OCI-LY1 (cell line): ENCODE measurements at regions not wholly inside any gene's neighbourhood (a gene's known extent, or its start where the extent isn't known, plus 50 kb on each side); places are given as distances from the start of the nearest gene placed in this dataset.

Experiments used
- H2AFZ ChIP-seq: fragments of 200-600 bp; sonication (generic), shearing (Covaris generic); 2 replicates; pipeline ENCODE4 v1.6.0; 2014; ENCODE audit warnings: antibody characterized with exemption, mild to moderate bottlenecking, low read length
- H3F3A ChIP-seq: fragments of 200-600 bp; sonication (generic), shearing (Covaris generic); 2 replicates; pipeline ENCODE4 v1.6.0; 2014; ENCODE audit warnings: mild to moderate bottlenecking, antibody characterized with exemption, low read length, moderate library complexity; ENCODE audit not compliant: insufficient read depth
- H3K27ac ChIP-seq: fragments of 200-600 bp; sonication (generic); 2 replicates; pipeline ENCODE4 v1.5.1; 2014; ENCODE audit warnings: low read length, mixed run types, mild to moderate bottlenecking, low read depth; ENCODE audit not compliant: poor library complexity, severe bottlenecking
- H3K27me3 ChIP-seq: fragments of 200-600 bp; sonication (generic); 2 replicates; pipeline ENCODE4 v1.6.0; 2014; ENCODE audit warnings: antibody characterized with exemption, mild to moderate bottlenecking, low read length, moderate library complexity; ENCODE audit not compliant: insufficient read depth
- H3K36me3 ChIP-seq: fragments of 200-600 bp; sonication (generic); 2 replicates; pipeline ENCODE4 v1.6.1; 2014; ENCODE audit warnings: mild to moderate bottlenecking, antibody characterized with exemption, low read length, moderate library complexity, mixed read lengths; ENCODE audit not compliant: insufficient read depth
- H3K4me1 ChIP-seq: fragments of 200-600 bp; sonication (generic); 2 replicates; pipeline ENCODE4 v1.5.1; 2014; ENCODE audit warnings: mild to moderate bottlenecking, low read length, moderate library complexity; ENCODE audit not compliant: insufficient read depth, severe bottlenecking
- H3K4me2 ChIP-seq: fragments of 200-600 bp; sonication (generic), shearing (Covaris generic); 2 replicates; pipeline ENCODE4 v1.6.1; 2014; ENCODE audit warnings: low read length
- H3K4me3 ChIP-seq: fragments of 200-600 bp; sonication (generic); 2 replicates; pipeline ENCODE4 v1.5.1; 2014; ENCODE audit warnings: low read length, low read depth, mild to moderate bottlenecking, mixed read lengths; ENCODE audit not compliant: poor library complexity, severe bottlenecking
- H3K79me2 ChIP-seq: fragments of 200-600 bp; shearing (Covaris generic); 2 replicates; pipeline ENCODE4 v1.6.1; 2016; ENCODE audit warnings: mixed run types, low read length, mixed read lengths; ENCODE audit not compliant: insufficient read depth
- H3K9ac ChIP-seq: fragments of 200-600 bp; sonication (generic), shearing (Covaris generic); 2 replicates; pipeline ENCODE4 v1.6.1; 2014; ENCODE audit warnings: mild to moderate bottlenecking, low read length, mixed read lengths
- H3K9me2 ChIP-seq: fragments of 200-600 bp; sonication (generic), shearing (Covaris generic); 2 replicates; pipeline ENCODE4 v1.6.1; 2014; ENCODE audit warnings: low read depth, mild to moderate bottlenecking, low read length, mixed read lengths
- H3K9me3 ChIP-seq: fragments of 200-600 bp; shearing (Covaris generic); 2 replicates; pipeline ENCODE4 v1.6.1; 2014; ENCODE audit warnings: low read length, mixed read lengths
- H4K20me1 ChIP-seq: fragments of 200-600 bp; sonication (generic), shearing (Covaris generic); 2 replicates; pipeline ENCODE4 v1.6.0; 2016; ENCODE audit warnings: mild to moderate bottlenecking, low read length; ENCODE audit not compliant: insufficient read depth
- CTCF ChIP-seq: fragments of 200-600 bp; sonication (generic), shearing (Covaris generic); IDR thresholded peaks from 2 replicates; pipeline ENCODE4 v1.5.1; 2017; ENCODE audit warnings: mild to moderate bottlenecking, antibody characterized with exemption, low read length, moderate library complexity, mixed read lengths
- EZH2 ChIP-seq: fragments of 200-600 bp; sonication (generic), shearing (Covaris generic); IDR thresholded peaks from 2 replicates; pipeline ENCODE4 v1.8.0; 2017; ENCODE audit warnings: borderline replicate concordance, mixed run types, mild to moderate bottlenecking, antibody characterized with exemption, low read length, moderate library complexity, mixed read lengths

- Histone ChIP-seq H3K4me2 (no peak overlapping the region), H3F3A (no peaks in the 10 kb centered on the region), H4K20me1 (no peaks in the 10 kb centered on the region), H3K9ac (no peak overlapping the region), H3K4me1 (peaks cover 14% of the 10 kb centered on the region), H3K27ac (no peak overlapping the region), H3K4me3 (no peak overlapping the region), H3K36me3 (no peaks in the 10 kb centered on the region; the same call in 1 of the 2 replicates), H3K27me3 (no peaks in the 10 kb centered on the region; the same call in 1 of the 2 replicates), H3K9me2 (no peaks in the 10 kb centered on the region), H3K79me2 (no peaks in the 10 kb centered on the region), H3K9me3 (no peaks in the 10 kb centered on the region), H2AFZ (no peak overlapping the region)
- TF ChIP-seq CTCF (no peak), EZH2 (no peak)
These were observed 1202.6 kb downstream of the TBC1D22A start for GRCh38 chr22:47965066-47965465.

GRCh38 chr22:47963660-47964059 lies 1201.2 kb downstream of the TBC1D22A start:
- H3K9ac ChIP-seq: no peak overlapping the region
- no peak overlapping the region for H3K27ac ChIP-seq
- no peak overlapping the region for H2AFZ ChIP-seq
- H3K27me3 ChIP-seq: no peaks in the 10 kb centered on the region
- no peaks in the 10 kb centered on the region for H3K9me3 ChIP-seq
- peaks cover 13% of the 10 kb centered on the region for H3K4me1 ChIP-seq
- H3F3A ChIP-seq: no peaks in the 10 kb centered on the region
- H3K36me3 ChIP-seq: no peaks in the 10 kb centered on the region; the same call in 1 of the 2 replicates
- H3K79me2 ChIP-seq: no peaks in the 10 kb centered on the region
- H3K4me2 ChIP-seq: no peak overlapping the region
- no peaks in the 10 kb centered on the region for H3K9me2 ChIP-seq
- no peak overlapping the region for H3K4me3 ChIP-seq
- no peaks in the 10 kb centered on the region for H4K20me1 ChIP-seq
- TF ChIP-seq EZH2: no peak
- TF ChIP-seq CTCF: no peak

GRCh38 chr22:47957649-47958048 lies 1195.2 kb downstream of the TBC1D22A start:
- TF ChIP-seq CTCF (no peak), EZH2 (no peak)
- Histone ChIP-seq H3K36me3 (no peaks in the 10 kb centered on the region; the same call in 1 of the 2 replicates), H3F3A (no peaks in the 10 kb centered on the region), H3K4me1 (peaks cover 12% of the 10 kb centered on the region), H3K79me2 (no peaks in the 10 kb centered on the region), H3K9me3 (peaks cover 9% of the 10 kb centered on the region; the same call in 1 of the 2 replicates), H2AFZ (no peak overlapping the region), H3K9ac (no peak overlapping the region), H3K27ac (no peak overlapping the region), H3K4me3 (no peak overlapping the region), H3K4me2 (no peak overlapping the region), H3K9me2 (no peaks in the 10 kb centered on the region), H3K27me3 (no peaks in the 10 kb centered on the region), H4K20me1 (no peaks in the 10 kb centered on the region)
